CD4-positive, alpha-beta T cell treated with Interferon gamma for 1 hour (primary cell): ENCODE measurements at regions not wholly inside any gene's neighbourhood (a gene's known extent, or its start where the extent isn't known, plus 50 kb on each side); places are given as distances from the start of the nearest gene placed in this dataset.

Source experiments
- DNase-seq: peaks from one replicate; pipeline ENCODE4 v3.0.0-alpha.2; 2020

DNA sequence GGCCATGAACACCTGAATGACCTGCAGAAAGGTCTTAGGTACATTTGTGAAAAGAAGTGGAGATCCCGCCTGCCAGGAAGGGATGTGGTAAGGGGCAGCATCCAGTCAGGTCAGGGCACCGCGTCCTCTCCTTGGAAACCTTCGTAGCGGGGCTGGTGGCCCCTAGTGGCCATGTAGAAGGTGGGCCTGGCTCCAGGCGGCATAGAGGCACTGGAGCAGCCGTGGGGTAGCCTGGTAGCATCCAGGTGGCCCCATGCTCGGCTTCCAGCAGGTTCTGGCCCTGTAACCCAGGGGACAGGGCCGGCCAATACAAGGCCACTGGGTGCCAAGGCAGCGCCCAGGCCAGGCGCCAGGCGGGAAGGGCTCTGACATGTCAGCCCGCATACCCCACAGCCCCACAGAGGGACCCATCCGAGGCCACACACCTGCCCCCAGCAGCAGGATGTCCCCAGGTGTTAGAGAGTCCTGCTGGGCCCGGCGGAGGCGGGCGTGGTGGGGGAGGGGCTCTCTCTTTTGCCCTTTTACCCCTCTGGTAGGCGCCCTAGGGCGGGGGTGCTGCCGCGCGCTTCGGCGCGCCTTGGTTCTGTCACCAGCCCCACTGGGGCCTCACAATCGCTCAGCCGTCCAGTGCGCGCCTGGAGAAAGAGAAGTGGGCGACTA, 58.3 kb upstream of the SPATA31E1 start:
- DNase-seq: no peak

DNA sequence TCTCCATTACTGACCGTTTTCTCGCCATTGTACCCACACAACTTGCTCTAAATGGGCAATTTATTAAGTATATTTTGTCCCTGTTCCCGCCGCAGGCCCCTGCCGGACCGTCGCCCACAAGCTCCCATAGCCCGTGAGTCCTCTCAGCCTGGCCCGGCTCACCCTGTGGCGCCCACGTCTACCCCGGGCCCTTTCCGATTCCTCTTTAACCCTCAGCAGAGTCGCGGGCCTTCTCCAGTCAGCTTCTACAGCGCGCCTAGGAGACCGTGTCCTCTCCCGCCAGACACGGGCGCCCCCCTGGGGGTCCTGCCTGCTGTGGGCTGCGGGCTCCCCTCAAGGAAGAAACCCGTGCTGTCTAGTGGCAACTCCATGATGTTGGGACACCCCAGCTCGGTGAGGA, 57.8 kb upstream of the SPATA31E1 start:
- DNase-seq: no peak

DNA sequence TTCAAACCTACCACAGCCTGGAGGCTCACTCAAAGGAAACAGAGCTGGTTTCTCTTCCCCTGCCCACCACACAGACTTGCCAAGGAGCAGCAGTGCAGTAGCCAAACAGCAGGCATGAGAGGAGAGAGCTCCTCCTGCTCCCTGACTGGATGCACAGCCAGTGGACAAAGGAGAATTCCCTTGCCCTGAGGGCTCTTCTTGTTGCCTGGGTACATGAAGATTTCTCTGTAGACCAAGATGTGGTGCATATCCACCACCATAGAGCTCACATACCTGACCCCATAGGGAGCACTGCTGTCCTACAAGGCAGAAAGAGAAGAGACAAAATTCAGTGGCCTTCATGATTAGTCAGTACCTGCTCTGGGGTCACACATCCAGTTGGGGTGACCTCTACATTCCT, 56.3 kb upstream of the SPATA31E1 start:
- DNase-seq: no peak

DNA sequence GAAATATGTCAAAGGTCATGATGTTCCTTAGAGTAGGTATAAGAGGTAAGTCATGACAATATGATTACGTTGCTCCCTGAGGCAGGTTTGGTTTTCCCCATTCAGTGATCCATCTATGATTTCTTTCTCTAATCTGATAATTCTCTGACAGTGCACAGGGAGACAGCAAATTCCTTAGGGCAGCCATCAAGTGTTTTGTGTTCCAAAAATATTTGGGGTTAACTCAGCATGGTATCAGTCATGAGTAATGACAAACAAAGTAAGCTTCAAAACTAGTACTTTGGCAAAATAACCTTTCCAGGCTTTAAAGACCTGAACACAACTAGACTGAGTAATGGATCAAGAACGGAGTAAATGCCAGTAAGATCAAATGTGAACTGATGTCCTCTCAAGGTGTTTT, 55.3 kb upstream of the SPATA31E1 start:
- DNase-seq: no peak

DNA sequence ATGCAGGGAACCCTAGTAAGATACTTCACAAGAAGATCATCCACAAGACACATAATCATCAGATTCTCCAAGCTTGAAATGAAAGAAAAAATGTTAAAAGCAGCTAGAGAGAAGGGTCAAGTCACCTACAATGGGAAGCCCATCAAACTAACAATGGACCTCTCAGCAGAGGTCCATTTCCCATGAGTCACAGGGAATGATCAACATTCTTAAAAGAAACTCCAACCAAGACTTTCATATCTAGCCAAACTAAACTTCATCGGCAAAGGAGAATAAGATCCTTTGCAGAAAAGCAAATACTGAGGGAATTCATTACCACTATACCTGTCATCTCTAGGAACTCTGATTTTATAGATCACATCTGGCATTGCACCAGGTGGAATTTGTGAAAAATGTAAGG, 52.9 kb upstream of the SPATA31E1 start:
- DNase-seq: no peak

DNA sequence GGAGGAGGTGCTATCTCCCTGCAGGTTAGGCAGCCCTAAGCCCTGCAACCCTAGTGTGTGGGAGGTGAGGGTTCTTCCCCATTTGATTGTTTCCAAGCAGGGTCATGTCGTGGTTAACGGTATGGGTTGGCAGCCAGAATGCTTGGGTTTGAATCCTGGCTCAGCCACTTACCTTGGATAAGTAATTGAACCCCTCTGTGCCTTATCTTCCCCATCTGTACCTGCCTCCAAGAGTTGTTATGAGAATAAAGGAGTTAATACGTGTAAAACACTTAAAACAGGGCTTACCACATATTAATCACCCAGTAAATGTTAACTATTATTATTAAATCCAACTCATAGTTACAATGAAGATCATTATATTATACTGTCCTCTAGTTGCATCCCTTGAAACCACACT, 52.2 kb upstream of the SPATA31E1 start:
- DNase-seq: no peak

DNA sequence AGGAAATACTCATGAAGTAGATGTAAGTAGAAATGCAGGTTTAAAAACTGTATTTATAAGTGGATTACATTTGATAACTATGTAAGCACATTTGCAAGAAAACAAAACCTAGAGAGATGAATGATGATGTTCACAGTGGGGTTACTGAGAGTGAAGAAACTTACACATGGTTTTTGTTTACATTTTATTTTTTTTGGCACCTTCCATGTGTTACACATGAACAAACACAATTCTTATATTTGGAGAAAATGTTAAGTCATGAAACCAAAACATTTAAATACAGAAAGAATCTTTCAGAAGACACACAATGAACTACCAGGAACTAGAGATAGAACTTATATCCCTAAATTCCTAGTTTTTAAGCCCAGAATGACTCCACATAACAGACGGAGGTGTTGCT, 51.5 kb upstream of the SPATA31E1 start:
- DNase-seq: no peak
